Loucy (cell line): ENCODE measurements at regions not wholly inside any gene's neighbourhood (a gene's known extent, or its start where the extent isn't known, plus 50 kb on each side); places are given as distances from the start of the nearest gene placed in this dataset.

Experiments used
- H2AFZ ChIP-seq: fragments of 200-600 bp; sonication (generic); 2 replicates; pipeline ENCODE4 v1.6.0; 2016; ENCODE audit warnings: antibody characterized with exemption, mild to moderate bottlenecking, low read length, moderate library complexity
- H3F3A ChIP-seq: fragments of 200-600 bp; 2 replicates; pipeline ENCODE4 v1.6.0; 2016; ENCODE audit warnings: antibody characterized with exemption, low read depth, mild to moderate bottlenecking
- H3K27me3 ChIP-seq: fragments of 200-600 bp; sonication (generic); 2 replicates; pipeline ENCODE4 v1.6.1; 2014; ENCODE audit warnings: low read length, mild to moderate bottlenecking; ENCODE audit not compliant: insufficient read depth, poor library complexity, severe bottlenecking
- H3K36me3 ChIP-seq: fragments of 200-600 bp; sonication (generic); 2 replicates; pipeline ENCODE4 v1.6.1; 2016; ENCODE audit warnings: low read length; ENCODE audit not compliant: insufficient read depth
- H3K4me1 ChIP-seq: fragments of 200-600 bp; sonication (generic); 2 replicates; pipeline ENCODE4 v1.5.1; 2014; ENCODE audit warnings: low read length, mild to moderate bottlenecking; ENCODE audit not compliant: insufficient read depth, poor library complexity, severe bottlenecking
- H3K4me2 ChIP-seq: fragments of 200-600 bp; sonication (generic); 2 replicates; pipeline ENCODE4 v1.6.0; 2014; ENCODE audit warnings: antibody characterized with exemption, low read length, low read depth, mild to moderate bottlenecking; ENCODE audit not compliant: poor library complexity, severe bottlenecking
- H3K4me3 ChIP-seq: fragments of 200-600 bp; sonication (generic); 2 replicates; pipeline ENCODE4 v1.5.1; 2014; ENCODE audit warnings: low read length, mild to moderate bottlenecking, mixed read lengths; ENCODE audit not compliant: poor library complexity, severe bottlenecking
- H3K79me2 ChIP-seq: fragments of 200-600 bp; sonication (generic); 2 replicates; pipeline ENCODE4 v1.6.1; 2014; ENCODE audit warnings: low read length; ENCODE audit not compliant: insufficient read depth
- H3K9ac ChIP-seq: fragments of 200-600 bp; sonication (generic); 2 replicates; pipeline ENCODE4 v1.6.0; 2014; ENCODE audit warnings: mild to moderate bottlenecking, low read depth, low read length, moderate library complexity; ENCODE audit not compliant: poor library complexity, severe bottlenecking
- H3K9me2 ChIP-seq: fragments of 200-600 bp; sonication (generic); replicated peaks from 2 replicates; pipeline ENCODE4 v1.6.1; 2016; ENCODE audit warnings: low read depth, low read length, mixed read lengths
- H3K9me3 ChIP-seq: fragments of 200-600 bp; sonication (generic); 2 replicates; pipeline ENCODE4 v1.6.1; 2014; ENCODE audit warnings: mild to moderate bottlenecking, antibody characterized with exemption, low read length, low read depth; ENCODE audit not compliant: insufficient read depth
- H4K20me1 ChIP-seq: fragments of 200-600 bp; sonication (generic); 2 replicates; pipeline ENCODE4 v1.6.0; 2014; ENCODE audit warnings: antibody characterized with exemption, low read length, mild to moderate bottlenecking; ENCODE audit not compliant: insufficient read depth, poor library complexity, severe bottlenecking
- EZH2phosphoT487 ChIP-seq: fragments of 200-600 bp; IDR thresholded peaks from 2 replicates; pipeline ENCODE4 v1.6.1; 2018; ENCODE audit warnings: antibody characterized with exemption, mild to moderate bottlenecking, moderate library complexity, borderline replicate concordance
- TF ChIP-seq, protein P1 (sequence below): fragments of 200-600 bp; sonication (generic); conservative IDR thresholded peaks from 2 replicates; pipeline ENCODE4 v1.5.1; 2014; ENCODE audit warnings: mild to moderate bottlenecking, antibody characterized with exemption, low read length

- Histone ChIP-seq H3K4me2 (no peak overlapping the region), H3K9me2 (no peaks in the 10 kb centered on the region), H3K36me3 (no peaks in the 10 kb centered on the region)
Observed at GRCh38 chr19:30105316-30105715, 163.3 kb downstream of the URI1 start.

DNA sequence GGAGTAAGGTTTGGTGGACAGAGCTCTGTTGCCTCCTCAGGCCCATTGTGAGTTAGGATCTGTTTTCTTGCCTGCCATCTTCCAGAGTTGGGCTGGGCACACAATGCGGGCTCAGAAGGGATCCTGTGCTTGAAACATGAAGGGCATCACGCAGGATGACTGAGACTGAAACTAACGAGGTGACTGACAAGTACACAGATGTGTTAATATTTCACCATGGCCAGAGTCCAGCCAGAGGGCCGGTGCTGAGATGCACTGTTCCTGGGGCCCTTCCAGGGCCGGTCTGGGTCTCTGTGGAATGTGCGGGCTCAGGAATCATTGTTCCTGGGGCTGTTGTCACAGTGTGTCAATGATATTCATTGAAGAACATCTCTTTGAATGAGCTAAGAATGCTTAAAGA lies 163.7 kb downstream of the URI1 start:
- no peak for TF ChIP-seq EZH2phosphoT487
- TF ChIP-seq, protein P1, sequence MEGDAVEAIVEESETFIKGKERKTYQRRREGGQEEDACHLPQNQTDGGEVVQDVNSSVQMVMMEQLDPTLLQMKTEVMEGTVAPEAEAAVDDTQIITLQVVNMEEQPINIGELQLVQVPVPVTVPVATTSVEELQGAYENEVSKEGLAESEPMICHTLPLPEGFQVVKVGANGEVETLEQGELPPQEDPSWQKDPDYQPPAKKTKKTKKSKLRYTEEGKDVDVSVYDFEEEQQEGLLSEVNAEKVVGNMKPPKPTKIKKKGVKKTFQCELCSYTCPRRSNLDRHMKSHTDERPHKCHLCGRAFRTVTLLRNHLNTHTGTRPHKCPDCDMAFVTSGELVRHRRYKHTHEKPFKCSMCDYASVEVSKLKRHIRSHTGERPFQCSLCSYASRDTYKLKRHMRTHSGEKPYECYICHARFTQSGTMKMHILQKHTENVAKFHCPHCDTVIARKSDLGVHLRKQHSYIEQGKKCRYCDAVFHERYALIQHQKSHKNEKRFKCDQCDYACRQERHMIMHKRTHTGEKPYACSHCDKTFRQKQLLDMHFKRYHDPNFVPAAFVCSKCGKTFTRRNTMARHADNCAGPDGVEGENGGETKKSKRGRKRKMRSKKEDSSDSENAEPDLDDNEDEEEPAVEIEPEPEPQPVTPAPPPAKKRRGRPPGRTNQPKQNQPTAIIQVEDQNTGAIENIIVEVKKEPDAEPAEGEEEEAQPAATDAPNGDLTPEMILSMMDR: no peak
- Histone ChIP-seq H3F3A (no peaks in the 10 kb centered on the region), H3K4me3 (no peak overlapping the region), H3K79me2 (no peaks in the 10 kb centered on the region), H3K27me3 (no peaks in the 10 kb centered on the region), H3K9me2 (no peaks in the 10 kb centered on the region), H4K20me1 (no peaks in the 10 kb centered on the region), H3K4me2 (no peak overlapping the region), H3K4me1 (no peaks in the 10 kb centered on the region), H2AFZ (no peak overlapping the region), H3K9me3 (no peaks in the 10 kb centered on the region), H3K36me3 (no peaks in the 10 kb centered on the region), H3K9ac (no peak overlapping the region)

More at GRCh38 chr19:30105316-30105715, 163.3 kb downstream of the URI1 start:
- Histone ChIP-seq H4K20me1 (no peaks in the 10 kb centered on the region), H3K4me1 (no peaks in the 10 kb centered on the region), H3K9me3 (no peaks in the 10 kb centered on the region), H2AFZ (no peak overlapping the region), H3K79me2 (no peaks in the 10 kb centered on the region), H3K4me3 (no peak overlapping the region), H3K27me3 (no peaks in the 10 kb centered on the region), H3K9ac (no peak overlapping the region), H3F3A (no peaks in the 10 kb centered on the region)
- TF ChIP-seq, protein P1: no peak
- no peak for TF ChIP-seq EZH2phosphoT487

DNA sequence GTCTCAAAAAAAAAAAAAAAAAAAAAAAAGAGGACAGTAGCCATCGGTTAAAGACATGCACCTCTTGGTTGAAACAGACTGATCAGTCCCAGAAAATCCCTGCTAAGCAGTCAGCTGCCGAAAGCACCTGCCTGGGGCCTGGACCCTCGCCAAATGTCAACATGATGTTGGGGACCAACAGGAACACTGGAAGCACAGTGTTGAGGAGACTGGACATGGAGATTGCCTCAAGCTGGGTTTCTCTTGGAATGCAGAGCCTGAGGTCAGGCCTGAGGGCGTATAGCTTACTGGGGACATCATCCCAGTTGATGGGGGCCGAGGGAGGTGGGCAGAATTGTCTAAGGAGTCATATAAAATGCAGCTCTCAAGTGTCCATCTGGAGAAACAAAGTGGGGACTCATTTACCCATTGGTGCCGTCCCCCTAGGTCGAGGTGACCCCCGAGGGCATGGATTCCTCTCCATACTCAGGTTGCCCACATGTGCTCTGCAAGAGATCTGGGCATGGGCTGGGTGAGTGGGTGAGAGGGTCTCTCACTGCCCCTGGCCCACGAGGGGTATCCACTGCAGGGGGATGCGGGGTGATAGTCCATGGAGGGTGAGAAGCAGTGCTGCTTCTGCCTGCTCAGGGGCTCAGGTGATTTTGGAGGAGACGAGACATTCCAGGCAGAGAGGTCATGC lies 164.5 kb downstream of the URI1 start:
- no peaks in the 10 kb centered on the region for H3K36me3 ChIP-seq
- no peak for TF ChIP-seq EZH2phosphoT487
- TF ChIP-seq, protein P1: no peak

More for the DNA sequence above, 164.5 kb downstream of the URI1 start:
- H3K4me2 ChIP-seq: no peak overlapping the region
- H3F3A ChIP-seq: no peaks in the 10 kb centered on the region
- H3K79me2 ChIP-seq: no peaks in the 10 kb centered on the region
- no peak overlapping the region for H3K9ac ChIP-seq
- H3K9me3 ChIP-seq: no peaks in the 10 kb centered on the region
- no peak overlapping the region for H3K4me3 ChIP-seq
- H4K20me1 ChIP-seq: no peaks in the 10 kb centered on the region
- no peaks in the 10 kb centered on the region for H3K27me3 ChIP-seq
- H2AFZ ChIP-seq: no peak overlapping the region
- no peaks in the 10 kb centered on the region for H3K4me1 ChIP-seq
- no peaks in the 10 kb centered on the region for H3K9me2 ChIP-seq
